Amniotic stem cell (primary cell): ENCODE measurements at regions not wholly inside any gene's neighbourhood (a gene's known extent, or its start where the extent isn't known, plus 50 kb on each side); places are given as distances from the start of the nearest gene placed in this dataset.

Experiments
- DNase-seq: peaks from one replicate; lab custom pipeline; 2025; lab: John Stamatoyannopoulos, UW

- DNase-seq: no peak
These were observed 745.1 kb downstream of the TSN start for GRCh38 chr2:122500316-122501105.

DNA sequence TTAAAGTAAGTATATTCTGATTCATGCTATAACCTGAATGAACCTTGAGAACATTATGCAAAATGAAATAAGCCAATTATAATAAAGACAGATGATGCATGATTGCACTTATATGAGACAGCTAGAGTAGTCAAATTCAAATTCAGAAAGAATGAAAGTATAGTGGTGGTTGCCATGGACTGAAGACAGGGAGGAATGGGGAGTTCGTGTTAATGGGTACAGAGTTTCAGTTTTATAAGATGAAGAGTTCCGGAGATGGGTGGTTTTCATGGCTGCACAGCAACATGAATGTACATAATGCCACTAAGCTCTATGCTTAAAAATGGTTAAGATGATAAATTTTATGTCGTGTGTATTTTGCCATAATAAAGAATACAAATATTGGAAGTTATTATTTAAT lies 751.2 kb downstream of the TSN start:
- no peak for DNase-seq

- DNase-seq: no peak
These were observed 751.8 kb downstream of the TSN start for GRCh38 chr2:122507261-122507660.

DNA sequence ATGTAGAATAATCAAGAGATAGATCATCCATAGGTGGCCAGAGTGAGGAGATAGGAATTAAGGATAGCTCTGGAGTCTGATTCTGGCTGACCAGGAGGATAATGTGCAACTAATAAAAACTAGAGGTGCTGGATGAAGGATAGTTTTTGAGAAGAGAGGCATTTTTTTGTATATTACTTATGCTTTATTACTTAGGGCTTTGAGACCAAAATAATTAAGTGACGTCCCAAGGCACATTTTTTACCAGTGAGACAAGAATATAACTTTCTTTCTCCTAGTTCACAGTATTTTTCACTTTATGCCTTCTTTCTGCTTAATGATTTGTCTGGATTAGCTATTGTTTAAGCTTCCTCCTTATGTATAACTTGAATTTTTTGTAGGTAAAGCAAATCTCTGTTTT lies 756.6 kb downstream of the TSN start:
- DNase-seq: no peak

GRCh38 chr2:122514451-122514996 lies 759.1 kb downstream of the TSN start:
- no peak for DNase-seq

GRCh38 chr2:122515731-122516290 lies 760.4 kb downstream of the TSN start:
- DNase-seq: no peak

- DNase-seq: no peak
These were observed 761.3 kb downstream of the TSN start for GRCh38 chr2:122516775-122517174.

GRCh38 chr2:122519366-122519765 lies 763.9 kb downstream of the TSN start:
- DNase-seq: no peak

DNA sequence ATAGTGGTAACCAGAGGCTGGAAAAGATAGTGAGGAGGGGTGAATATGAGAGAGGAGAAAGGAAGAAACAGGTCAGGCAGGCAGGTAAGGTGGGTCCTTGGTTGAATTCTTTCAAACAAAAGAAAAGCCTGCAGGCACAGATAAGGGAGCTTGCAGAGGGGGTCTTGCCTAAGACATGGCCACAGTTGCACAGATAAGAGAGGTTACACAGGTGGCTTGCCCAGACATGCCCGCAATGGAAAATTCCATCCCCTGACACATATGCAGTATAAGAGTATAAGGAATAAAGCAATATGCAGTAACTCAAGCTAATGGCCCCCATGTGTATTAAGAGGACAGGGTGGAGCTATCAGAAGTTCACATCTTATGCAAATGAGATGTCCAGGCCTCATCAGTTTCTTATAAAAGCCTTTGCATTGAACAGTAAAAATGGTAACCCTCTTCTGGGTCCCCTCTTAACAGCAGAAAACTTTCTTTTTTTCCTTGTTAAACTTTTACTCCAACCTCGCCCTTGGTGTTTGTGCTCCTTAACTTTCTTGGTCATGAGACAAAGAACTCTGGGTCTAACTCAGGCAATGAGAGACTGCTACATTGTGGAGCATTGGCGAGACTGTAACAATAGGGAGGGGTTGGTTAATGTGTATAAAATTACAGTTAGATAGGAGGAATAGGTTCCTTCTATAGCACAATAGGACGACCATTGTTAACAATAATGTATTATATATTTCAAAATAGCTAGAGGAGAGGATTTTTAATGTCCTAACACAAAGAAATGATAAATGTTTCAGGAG lies 764.6 kb downstream of the TSN start:
- DNase-seq: no peak

DNA sequence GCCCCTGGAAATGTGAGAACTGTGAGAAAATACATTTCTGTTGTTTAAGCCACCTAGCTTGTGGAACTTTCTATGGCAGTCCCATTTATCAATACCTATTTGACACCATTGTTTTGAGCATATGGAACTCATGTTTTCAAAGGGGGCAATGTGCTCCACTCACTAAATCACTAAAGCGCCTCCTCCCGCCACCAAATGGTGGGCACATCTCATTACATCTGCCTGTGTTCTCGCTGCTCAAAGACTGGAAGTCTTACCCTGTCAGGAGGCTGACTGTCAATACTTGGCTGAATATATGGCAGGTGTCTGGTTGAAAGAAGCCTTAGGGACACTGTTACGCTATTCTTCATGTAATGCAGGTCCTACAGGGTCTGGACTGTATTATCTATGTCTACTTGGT lies 767.7 kb downstream of the TSN start:
- DNase-seq: no peak

GRCh38 chr2:122523981-122524380 lies 768.5 kb downstream of the TSN start:
- no peak for DNase-seq

DNA sequence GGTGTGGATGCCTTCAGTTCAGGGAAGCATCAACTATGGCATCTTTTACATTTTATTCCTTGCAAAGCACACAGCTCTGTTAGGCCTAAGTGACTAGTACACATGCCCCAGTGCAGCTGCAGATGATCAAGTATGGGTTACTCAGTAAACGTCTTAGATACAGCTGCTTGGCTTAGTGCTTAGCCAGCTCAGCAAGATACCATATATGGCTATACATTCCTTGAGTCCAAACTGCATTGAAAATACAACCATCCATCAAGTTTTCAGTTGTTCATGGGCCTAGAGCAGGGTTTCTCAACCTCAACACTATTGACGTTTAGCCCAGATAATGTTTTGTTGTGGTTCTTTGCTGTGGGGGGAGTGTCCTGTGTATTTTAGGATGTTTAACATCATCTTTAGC lies 769.9 kb downstream of the TSN start:
- no peak for DNase-seq

DNA sequence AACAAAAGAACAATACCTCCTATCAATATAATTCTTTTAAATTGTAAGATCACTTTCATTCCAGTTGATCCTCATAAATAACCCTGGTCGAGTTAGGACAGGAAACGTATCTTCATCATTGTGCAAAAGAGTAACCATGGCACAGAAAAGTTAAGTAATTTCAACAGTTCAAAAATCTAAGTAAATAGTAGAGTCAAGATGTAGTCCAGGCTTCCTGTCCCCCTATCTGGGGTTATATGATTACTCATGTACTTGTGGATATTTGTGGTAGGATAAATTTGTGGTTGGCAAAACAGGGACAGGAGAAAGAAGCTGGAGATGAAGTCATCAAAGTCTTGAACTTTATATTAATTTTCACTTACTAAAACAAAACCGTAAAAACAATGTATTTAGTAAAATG lies 772.6 kb downstream of the TSN start:
- DNase-seq: no peak

- DNase-seq: no peak
These were observed 773.7 kb downstream of the TSN start for GRCh38 chr2:122528958-122529705.

DNA sequence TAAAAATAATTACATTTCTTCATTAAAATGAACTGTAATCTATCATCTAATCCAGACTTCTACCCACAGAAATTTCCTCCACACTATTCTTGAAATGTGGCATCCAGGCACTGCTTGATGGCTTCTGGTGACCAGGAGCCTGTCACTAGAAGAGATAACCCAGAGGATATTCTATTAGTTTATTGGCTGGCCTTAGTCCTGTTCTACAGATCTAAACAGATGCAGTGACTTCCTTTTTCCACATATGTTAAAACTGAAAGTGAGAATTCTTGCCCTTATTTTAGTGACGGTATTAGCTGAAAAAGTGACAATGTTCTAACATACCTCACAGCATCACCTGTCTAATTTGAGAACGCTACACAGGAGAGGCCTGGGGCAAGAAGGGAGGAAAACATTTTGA lies 775.4 kb downstream of the TSN start:
- no peak for DNase-seq

GRCh38 chr2:122531290-122532071 lies 776.0 kb downstream of the TSN start:
- DNase-seq: no peak

DNA sequence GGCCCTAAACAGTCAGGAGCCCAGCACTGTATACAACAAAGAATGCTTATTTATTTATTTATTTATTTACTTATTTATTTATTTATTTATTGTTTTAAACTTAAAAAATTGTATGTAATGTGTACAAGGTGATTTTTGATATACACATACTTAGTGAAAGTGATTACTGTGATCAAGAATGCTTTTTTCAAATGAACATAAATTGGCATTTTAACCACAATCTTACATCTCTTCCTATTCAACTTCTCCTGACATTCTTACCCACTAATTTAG lies 776.6 kb downstream of the TSN start:
- DNase-seq: no peak

- DNase-seq: no peak
These were observed 777.0 kb downstream of the TSN start for GRCh38 chr2:122532481-122532880.

GRCh38 chr2:122535960-122536505 lies 780.6 kb downstream of the TSN start:
- DNase-seq: no peak

DNA sequence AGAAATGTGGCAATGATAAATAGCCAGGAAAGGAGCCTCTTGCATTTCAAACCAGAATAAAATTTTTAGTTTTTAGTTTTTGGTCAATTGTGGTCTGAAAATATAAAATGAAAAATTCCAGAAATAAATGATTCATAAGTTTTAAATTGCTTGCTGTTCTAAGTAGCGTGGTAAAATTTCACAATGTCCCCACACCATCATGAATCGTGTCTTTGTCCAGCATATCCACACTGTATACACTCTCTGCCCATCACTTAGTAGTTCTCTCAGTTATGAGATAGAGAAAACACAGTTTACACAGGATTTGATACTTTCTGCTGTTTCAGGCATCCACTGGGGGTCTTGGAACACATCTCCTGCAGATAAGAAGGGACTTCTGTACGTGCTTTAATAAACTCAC lies 783.9 kb downstream of the TSN start:
- no peak for DNase-seq

DNA sequence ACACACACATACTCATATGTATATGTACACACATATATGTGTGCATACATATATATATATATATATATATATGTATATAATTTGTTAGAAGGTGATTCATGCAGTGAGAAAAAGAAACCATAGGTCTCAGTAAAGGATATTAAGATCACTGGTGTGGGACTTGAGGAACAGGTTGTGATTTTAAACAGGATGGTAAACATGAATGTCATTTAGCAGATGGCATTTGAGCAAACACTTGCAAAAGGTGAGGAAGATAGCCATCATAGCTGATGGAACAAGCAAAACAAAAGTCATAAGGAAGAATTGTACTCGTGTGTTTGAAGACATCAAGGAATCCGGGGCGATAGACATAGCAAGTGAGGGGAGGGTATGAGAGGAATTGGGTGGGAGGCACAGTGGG lies 784.5 kb downstream of the TSN start:
- no peak for DNase-seq
